ENCODE measurements at regions not wholly inside any gene's neighbourhood (a gene's known extent, or its start where the extent isn't known, plus 50 kb on each side); places are given as distances from the start of the nearest gene placed in this dataset.

- no peak overlapping the region for H3K27ac ChIP-seq (ENCODE audit: low read depth)
- H3K27me3 Mint-ChIP-seq (ENCODE audit: insufficient read depth, low read depth, poor library complexity) = peaks cover 3% of the 10 kb centered on the region
- ATAC-seq (no peak), DNase-seq (ENCODE audit: low spot score) (no peak)
- no peaks in the 10 kb centered on the region for H3K27me3 ChIP-seq (ENCODE audit: insufficient read depth)
- peaks cover 7% of the 10 kb centered on the region; the same call in 1 of the 2 replicates for H3K9me2 ChIP-seq (ENCODE audit: insufficient read depth)
- no peak overlapping the region for H2AFZ ChIP-seq
- H3K4me2 ChIP-seq = no peak overlapping the region
- H3K27ac Mint-ChIP-seq = no peak overlapping the region
- H3K36me3 Mint-ChIP-seq (ENCODE audit: low read depth) = peaks cover 6% of the 10 kb centered on the region
- TF ChIP-seq CREB1 (CRISPR knock-in tag; IDR thresholded peaks at IDR 0.05; ENCODE audit: low read depth) (no peak), STAT1 (IDR thresholded peaks at IDR 0.05; ENCODE audit: unreplicated experiment) (no peak), EZH2phosphoT487 (IDR thresholded peaks at IDR 0.05; ENCODE audit: unreplicated experiment) (no peak), NANOG (IDR thresholded peaks at IDR 0.05; ENCODE audit: borderline replicate concordance) (no peak), JUNB (IDR thresholded peaks at IDR 0.05; ENCODE audit: unreplicated experiment) (no peak), POLR2AphosphoS5 (IDR thresholded peaks at IDR 0.05; ENCODE audit: low read depth) (no peak), EZH2 (IDR thresholded peaks at IDR 0.05; ENCODE audit: low read depth, unreplicated experiment) (no peak), ZNF462 (CRISPR knock-in tag; IDR thresholded peaks at IDR 0.05) (no peak), ETS1 (IDR thresholded peaks at IDR 0.05) (no peak), ZNF331 (CRISPR knock-in tag; IDR thresholded peaks at IDR 0.05; ENCODE audit: low read depth) (no peak), CTCF (conservative IDR thresholded peaks at IDR 0.05; ENCODE audit: low read depth in 2 of 2) (no peak), REST (IDR thresholded peaks at IDR 0.05; ENCODE audit: unreplicated experiment) (no peak), ZNF114 (CRISPR knock-in tag; IDR thresholded peaks at IDR 0.05) (no peak)
- H3K4me1 Mint-ChIP-seq = no peaks in the 10 kb centered on the region
- no peaks in the 10 kb centered on the region for H3K4me1 ChIP-seq (ENCODE audit: insufficient read depth)
- peaks cover 25% of the 10 kb centered on the region for H3K9me3 Mint-ChIP-seq
- H3K4me3 ChIP-seq = no peak overlapping the region
- no peaks in the 10 kb centered on the region; the same call in 1 of the 2 replicates for H3K36me3 ChIP-seq (ENCODE audit: insufficient read depth)
- H3K79me2 ChIP-seq (replicated peaks; ENCODE audit: insufficient read depth) = no peaks in the 10 kb centered on the region
- H3K4me3 Mint-ChIP-seq = no peak overlapping the region
- no peaks in the 10 kb centered on the region for H3F3A ChIP-seq (replicated peaks; ENCODE audit: low read depth)
- H4K20me1 ChIP-seq (replicated peaks; ENCODE audit: insufficient read depth) = no peaks in the 10 kb centered on the region
These were observed 1519.6 kb downstream of the REEP3 start for GRCh38 chr10:65040796-65041195.
